ENCODE measurements at regions not wholly inside any gene's neighbourhood (a gene's known extent, or its start where the extent isn't known, plus 50 kb on each side); places are given as distances from the start of the nearest gene placed in this dataset.

GRCh38 chr4:165635381-165635780, 237.7 kb upstream of the TLL1 start:
- no peak overlapping the region for H3K4me3 ChIP-seq (ENCODE audit: low read depth, low read length)
- TF ChIP-seq CTCF (conservative IDR thresholded peaks at IDR 0.05; ENCODE audit: low read depth, low read length), result no peak
- no peak for DNase-seq (ENCODE audit: low read depth)

- no peak for TF ChIP-seq CTCF (conservative IDR thresholded peaks at IDR 0.05; ENCODE audit: low read depth, low read length)
- no peak overlapping the region for H3K4me3 ChIP-seq (ENCODE audit: low read depth, low read length)
- DNase-seq (ENCODE audit: low read depth), result no peak
Measured at GRCh38 chr4:165635951-165636350, 237.1 kb upstream of the TLL1 start.

GRCh38 chr4:165651901-165652300, 221.1 kb upstream of the TLL1 start:
- no peak for DNase-seq (ENCODE audit: low read depth)

GRCh38 chr4:165654556-165654955, 218.5 kb upstream of the TLL1 start:
- DNase-seq (ENCODE audit: low read depth), result no peak
- no peak for TF ChIP-seq CTCF (conservative IDR thresholded peaks at IDR 0.05; ENCODE audit: low read depth, low read length)

More at GRCh38 chr4:165651901-165652300, 221.1 kb upstream of the TLL1 start:
- H3K4me3 ChIP-seq (ENCODE audit: low read depth, low read length), result no peak overlapping the region
- no peak for TF ChIP-seq CTCF (conservative IDR thresholded peaks at IDR 0.05; ENCODE audit: low read depth, low read length)

GRCh38 chr4:165656399-165656798, 216.6 kb upstream of the TLL1 start:
- DNase-seq (ENCODE audit: low read depth), result no peak
- no peak for TF ChIP-seq CTCF (conservative IDR thresholded peaks at IDR 0.05; ENCODE audit: low read depth, low read length)
- no peak overlapping the region for H3K4me3 ChIP-seq (ENCODE audit: low read depth, low read length)

More at GRCh38 chr4:165654556-165654955, 218.5 kb upstream of the TLL1 start:
- H3K4me3 ChIP-seq (ENCODE audit: low read depth, low read length), result no peak overlapping the region

- no peak for DNase-seq (ENCODE audit: low read depth)
- TF ChIP-seq CTCF (conservative IDR thresholded peaks at IDR 0.05; ENCODE audit: low read depth, low read length), result no peak
- H3K4me3 ChIP-seq (ENCODE audit: low read depth, low read length), result no peak overlapping the region
Measured at GRCh38 chr4:165656829-165657490, 216.1 kb upstream of the TLL1 start.

GRCh38 chr4:165662341-165662740, 210.7 kb upstream of the TLL1 start:
- no peak for DNase-seq (ENCODE audit: low read depth)
- TF ChIP-seq CTCF (conservative IDR thresholded peaks at IDR 0.05; ENCODE audit: low read depth, low read length), result no peak
- H3K4me3 ChIP-seq (ENCODE audit: low read depth, low read length), result no peak overlapping the region
